Tibial artery (tissue), 4 donors: ENCODE measurements at regions not wholly inside any gene's neighbourhood (a gene's known extent, or its start where the extent isn't known, plus 50 kb on each side); places are given as distances from the start of the nearest gene placed in this dataset.

Experiments
- DNase-seq, 2 donors: peaks; one replicate each; pipeline ENCODE4 v3.0.0-alpha.2; 2019
- H3K27ac ChIP-seq, 2 donors: fragments of 200-600 bp; sonication (generic) in 1 of 2; 1 replicate in 1 of 2; 2 replicates in 1 of 2; pipeline ENCODE4 v1.5.1; 2018 to 2019; ENCODE audit warnings: mild to moderate bottlenecking in 1 of 2
- H3K27me3 ChIP-seq, 2 donors: fragments of 200-600 bp; sonication (generic) in 1 of 2; one replicate each; pipeline versions ENCODE4 v1.5.1 to v1.6.0; 2016 to 2019
- H3K36me3 ChIP-seq, 3 donors: fragments of 200-600 bp; sonication (generic) in 2 of 3; one replicate each; pipeline ENCODE4 v1.5.1; 2016 to 2019; ENCODE audit warnings: mild to moderate bottlenecking in 2 of 3
- H3K4me1 ChIP-seq, 4 donors: fragments of 200-600 bp; sonication (generic) in 2 of 4; 1 replicate in 3 of 4; 2 replicates in 1 of 4; pipeline ENCODE4 v1.5.1; 2016 to 2019
- H3K4me3 ChIP-seq, 2 donors: fragments of 200-600 bp; sonication (generic) in 1 of 2; 1 replicate in 1 of 2; 2 replicates in 1 of 2; pipeline ENCODE4 v1.5.1; 2018 to 2019; ENCODE audit warnings: mild to moderate bottlenecking in 2 of 2
- H3K9me3 ChIP-seq, 3 donors: fragments of 200-600 bp; sonication (generic) in 1 of 3; one replicate each; pipeline ENCODE4 v1.5.1; 2016 to 2019
- CTCF ChIP-seq, 2 experiments: fragments of 200-600 bp in 1 of 2; fragments of 450-650 bp in 1 of 2; IDR thresholded peaks; one replicate each; pipeline ENCODE4 v1.5.1; 2017 to 2019; ENCODE audit warnings: antibody characterized with exemption in 2 of 2, mild to moderate bottlenecking in 1 of 2, moderate library complexity in 1 of 2
- intact Hi-C: fragments of 100-400 bp; cut with DNase I; formaldehyde crosslinking; loops from one replicate; pipeline ENCODE4 v1.15.0; 2023; ENCODE audit warnings: low total_unique reads

GRCh38 chr14:80390906-80391305 lies 179.6 kb upstream of the DIO2 start:
- no peaks in the 10 kb centered on the region for H3K36me3 ChIP-seq
- H3K4me1 ChIP-seq: peaks cover 0 to 18% (median 6%) of the 10 kb centered on the region in 4 donors
- H3K27ac ChIP-seq: no peak overlapping the region
- no peaks in the 10 kb centered on the region for H3K9me3 ChIP-seq
- no peak overlapping the region for H3K4me3 ChIP-seq
- no peaks in the 10 kb centered on the region for H3K27me3 ChIP-seq
- no peak for TF ChIP-seq CTCF (IDR thresholded peaks at IDR 0.05)
- DNase-seq: no peak
- intact Hi-C loops: no loop called here

GRCh38 chr14:80388980-80389711 lies 177.8 kb upstream of the DIO2 start:
- Histone ChIP-seq H3K36me3 (no peaks in the 10 kb centered on the region), H3K4me1 (peaks cover 0 to 18% (median 6%) of the 10 kb centered on the region in 4 donors), H3K27me3 (no peaks in the 10 kb centered on the region), H3K27ac (no peak overlapping the region), H3K4me3 (no peak overlapping the region), H3K9me3 (no peaks in the 10 kb centered on the region)
- no peak for TF ChIP-seq CTCF (IDR thresholded peaks at IDR 0.05)
- intact Hi-C loops: no loop called here
- no peak for DNase-seq

GRCh38 chr14:80387563-80387981 lies 176.3 kb upstream of the DIO2 start:
- no peak overlapping the region for H3K4me3 ChIP-seq
- no peak overlapping the region for H3K27ac ChIP-seq

GRCh38 chr14:80385336-80385735 lies 174.0 kb upstream of the DIO2 start:
- TF ChIP-seq CTCF (IDR thresholded peaks at IDR 0.05): no peak
- Histone ChIP-seq H3K4me1 (peaks cover 0 to 18% (median 6%) of the 10 kb centered on the region in 4 donors), H3K27me3 (no peaks in the 10 kb centered on the region), H3K27ac (no peak overlapping the region), H3K9me3 (no peaks in the 10 kb centered on the region), H3K4me3 (no peak overlapping the region), H3K36me3 (no peaks in the 10 kb centered on the region)
- intact Hi-C loops: no loop called here
- no peak for DNase-seq

More at GRCh38 chr14:80387563-80387981, 176.3 kb upstream of the DIO2 start:
- no peaks in the 10 kb centered on the region for H3K9me3 ChIP-seq
- H3K4me1 ChIP-seq: peaks cover 0 to 18% (median 6%) of the 10 kb centered on the region in 4 donors
- TF ChIP-seq CTCF (IDR thresholded peaks at IDR 0.05): no peak
- no peaks in the 10 kb centered on the region for H3K27me3 ChIP-seq
- intact Hi-C loops: no loop called here
- peak in 1 of 2 donors; percentile 34 for DNase-seq
- H3K36me3 ChIP-seq: no peaks in the 10 kb centered on the region

- DNase-seq: no peak
- TF ChIP-seq CTCF (IDR thresholded peaks at IDR 0.05): no peak
- no peaks in the 10 kb centered on the region for H3K36me3 ChIP-seq
Observed at GRCh38 chr14:80383223-80383622, 171.9 kb upstream of the DIO2 start.

More at GRCh38 chr14:80383223-80383622, 171.9 kb upstream of the DIO2 start:
- Histone ChIP-seq H3K27ac (no peak overlapping the region), H3K27me3 (no peaks in the 10 kb centered on the region), H3K9me3 (no peaks in the 10 kb centered on the region), H3K4me3 (no peak overlapping the region), H3K4me1 (peaks cover 0 to 13% (median 6%) of the 10 kb centered on the region in 4 donors)
- intact Hi-C loops: no loop called here
